H1 (cell line): ENCODE measurements at regions not wholly inside any gene's neighbourhood (a gene's known extent, or its start where the extent isn't known, plus 50 kb on each side); places are given as distances from the start of the nearest gene placed in this dataset.

ENCODE experiments used
- CTCF ChIA-PET: fragments of 300-600 bp; sonication (Branson Sonifier 250); formaldehyde crosslinking; loops from one replicate; lab custom pipeline; 2021; ENCODE audit not compliant: partially characterized antibody; lab: Charles Lee
- POLR2A ChIA-PET: fragments of 300-600 bp; sonication (Branson Sonifier 250); formaldehyde crosslinking; loops from one replicate; lab custom pipeline; 2021; ENCODE audit warnings: inconsistent platforms; ENCODE audit not compliant: partially characterized antibody; lab: Charles Lee
- DNase-seq, 2 experiments: peaks; one replicate each; pipeline versions ENCODE4 v3.0.0 to v3.0.0-alpha.2; 2010 to 2022; ENCODE audit warnings: low spot score in 2 of 2, low read depth in 1 of 2, mixed read lengths in 1 of 2
- FAIRE-seq: peaks from 2 replicates; lab custom pipeline; 2011; peaks lifted over from hg19 to GRCh38; lab: Jason Lieb, UNC
- H2AFZ ChIP-seq: 2 replicates; pipeline ENCODE4 v1.8.1; 2012; ENCODE audit warnings: low read length, inconsistent platforms
- H2AK5ac ChIP-seq: 2 replicates; pipeline ENCODE4 v1.6.1; 2013; ENCODE audit warnings: low read depth, low read length
- H2BK120ac ChIP-seq: replicated peaks from 2 replicates; pipeline ENCODE3; 2013; ENCODE audit warnings: low read depth, low read length, inconsistent platforms
- H2BK12ac ChIP-seq: 2 replicates; pipeline ENCODE4 v1.6.1; 2013; ENCODE audit warnings: low read depth, low read length
- H2BK15ac ChIP-seq: 2 replicates; pipeline ENCODE4 v1.6.1; 2013; ENCODE audit warnings: low read length
- H2BK20ac ChIP-seq: 2 replicates; pipeline ENCODE4 v1.6.1; 2013; ENCODE audit warnings: low read length
- H2BK5ac ChIP-seq: 2 replicates; pipeline ENCODE4 v1.6.1; 2013; ENCODE audit warnings: low read depth, low read length
- H3K14ac ChIP-seq: 2 replicates; pipeline ENCODE4 v1.6.1; 2013; ENCODE audit warnings: inconsistent platforms; ENCODE audit not compliant: insufficient read length
- H3K18ac ChIP-seq: 2 replicates; pipeline ENCODE4 v1.6.1; 2013; ENCODE audit warnings: low read length; ENCODE audit errors: extremely low read depth
- H3K23ac ChIP-seq: 2 replicates; pipeline ENCODE4 v1.6.1; 2013; ENCODE audit warnings: inconsistent platforms; ENCODE audit not compliant: insufficient read length
- H3K23me2 ChIP-seq: 2 replicates; pipeline ENCODE4 v1.6.1; 2013; ENCODE audit warnings: low read depth, low read length
- H3K27ac ChIP-seq: 2 replicates; pipeline ENCODE4 v1.6.1; 2011; ENCODE audit warnings: low read depth, low read length, inconsistent platforms
- H3K27me3 ChIP-seq, 4 experiments: replicated peaks in 1 of 4; 1 replicate in 1 of 4; 2 replicates in 3 of 4; pipeline versions ENCODE4 v1.6.1 to v1.8.1; 2011 to 2013; ENCODE audit warnings: low read length in 3 of 4, mild to moderate bottlenecking in 3 of 4, inconsistent platforms in 2 of 4, mixed read lengths in 2 of 4, moderate library complexity in 1 of 4; ENCODE audit not compliant: control insufficient read depth in 3 of 4, insufficient read depth in 3 of 4; ENCODE audit errors: extremely low read depth in 1 of 4
- H3K36me3 ChIP-seq, 4 experiments: 2 replicates each; pipeline versions ENCODE4 v1.6.1 to v1.8.1; 2011 to 2013; ENCODE audit warnings: mild to moderate bottlenecking in 4 of 4, low read length in 3 of 4, moderate library complexity in 2 of 4, control low read depth in 1 of 4, inconsistent platforms in 1 of 4; ENCODE audit not compliant: insufficient read depth in 4 of 4, control insufficient read depth in 2 of 4
- H3K4ac ChIP-seq: replicated peaks from 2 replicates; pipeline ENCODE3; 2013; ENCODE audit warnings: low read length, low read depth, mixed read lengths, inconsistent platforms; ENCODE audit not compliant: insufficient read length
- H3K4me1 ChIP-seq, 4 experiments: replicated peaks in 1 of 4; 1 replicate in 1 of 4; 2 replicates in 3 of 4; pipeline versions ENCODE4 v1.6.1 to v1.8.1; 2011 to 2013; ENCODE audit warnings: low read length in 3 of 4, inconsistent platforms in 2 of 4, mixed read lengths in 1 of 4; ENCODE audit not compliant: insufficient read depth in 4 of 4, control insufficient read depth in 3 of 4
- H3K4me2 ChIP-seq, 2 experiments: 2 replicates each; pipeline versions ENCODE4 v1.6.1 to v1.8.1; 2011 to 2013; ENCODE audit warnings: low read depth in 2 of 2, low read length in 2 of 2, control low read depth in 1 of 2, inconsistent platforms in 1 of 2, mild to moderate bottlenecking in 1 of 2; ENCODE audit not compliant: insufficient read depth in 1 of 2
- H3K4me3 ChIP-seq, 4 experiments: fragments of 200-600, 300-600 bp in 1 of 4; sonication (generic), shearing (Covaris generic), sonication (Bioruptor Twin) in 1 of 4; 2 replicates each; pipeline versions ENCODE4 v1.5.1 to v1.8.1; 2011 to 2016; ENCODE audit warnings: low read length in 4 of 4, low read depth in 3 of 4, control low read depth in 2 of 4, inconsistent platforms in 2 of 4, mild to moderate bottlenecking in 2 of 4, mixed read lengths in 1 of 4, moderate library complexity in 1 of 4; ENCODE audit not compliant: insufficient read depth in 2 of 4; ENCODE audit errors: extremely low read depth in 1 of 4
- H3K56ac ChIP-seq: replicated peaks from 2 replicates; pipeline ENCODE3; 2013; ENCODE audit warnings: low read depth, mild to moderate bottlenecking, mixed read lengths, low read length, inconsistent platforms; ENCODE audit not compliant: insufficient read length
- H3K79me1 ChIP-seq: 2 replicates; pipeline ENCODE4 v1.6.1; 2013; ENCODE audit warnings: low read depth, low read length, control low read depth
- H3K79me2 ChIP-seq, 2 experiments: 2 replicates each; pipeline versions ENCODE4 v1.6.1 to v1.8.1; 2012 to 2013; ENCODE audit warnings: low read length in 2 of 2, mild to moderate bottlenecking in 2 of 2, inconsistent platforms in 1 of 2; ENCODE audit not compliant: insufficient read depth in 2 of 2, control insufficient read depth in 1 of 2
- H3K9ac ChIP-seq, 4 experiments: replicated peaks in 1 of 4; 1 replicate in 1 of 4; 2 replicates in 3 of 4; pipeline versions ENCODE4 v1.6.1 to v1.8.1; 2011 to 2013; ENCODE audit warnings: low read depth in 3 of 4, low read length in 3 of 4, control low read depth in 2 of 4, mild to moderate bottlenecking in 2 of 4, moderate library complexity in 2 of 4, inconsistent platforms in 1 of 4; ENCODE audit errors: extremely low read depth in 1 of 4
- H3K9me3 ChIP-seq, 2 experiments: 2 replicates each; pipeline versions ENCODE4 v1.6.1 to v1.8.1; 2012 to 2013; ENCODE audit warnings: mild to moderate bottlenecking in 2 of 2, moderate library complexity in 2 of 2, control low read depth in 1 of 2, inconsistent platforms in 1 of 2, low read depth in 1 of 2, low read length in 1 of 2, mixed read lengths in 1 of 2; ENCODE audit not compliant: insufficient read depth in 2 of 2
- H4K20me1 ChIP-seq, 2 experiments: replicated peaks in 1 of 2; 2 replicates each; pipeline versions ENCODE3 to v1.8.1; 2011 to 2013; ENCODE audit warnings: inconsistent platforms in 2 of 2, low read length in 2 of 2, mild to moderate bottlenecking in 1 of 2; ENCODE audit not compliant: insufficient read depth in 2 of 2, control insufficient read depth in 1 of 2
- H4K5ac ChIP-seq: 2 replicates; pipeline ENCODE4 v1.6.1; 2013; ENCODE audit warnings: low read length, low read depth, mixed read lengths, inconsistent platforms; ENCODE audit not compliant: insufficient read length
- H4K8ac ChIP-seq: 2 replicates; pipeline ENCODE4 v1.8.0; 2013; ENCODE audit warnings: mild to moderate bottlenecking, moderate library complexity, low read length, inconsistent platforms; ENCODE audit not compliant: insufficient read depth; ENCODE audit errors: extremely low read depth
- H4K91ac ChIP-seq: replicated peaks from 2 replicates; pipeline ENCODE3; 2013; ENCODE audit warnings: low read length, mixed read lengths, inconsistent platforms; ENCODE audit not compliant: insufficient read length
- BRCA1 ChIP-seq: IDR thresholded peaks from 2 replicates; pipeline ENCODE4 v1.6.1; 2012; ENCODE audit warnings: low read depth, low read length, improper control_type of control experiment
- CBX5 ChIP-seq: fragments of 300-800, 300-1000 bp; sonication (generic); IDR thresholded peaks from 2 replicates; pipeline ENCODE4 v1.7.1; 2016; ENCODE audit warnings: antibody characterized with exemption, low read length, low read depth
- EP300 ChIP-seq, 2 experiments: IDR thresholded peaks; 1 replicate in 1 of 2; 2 replicates in 1 of 2; pipeline ENCODE4 v1.6.1; 2011 to 2012; ENCODE audit warnings: low read depth in 2 of 2, low read length in 2 of 2, mild to moderate bottlenecking in 2 of 2, borderline replicate concordance in 1 of 2, inconsistent platforms in 1 of 2, moderate library complexity in 1 of 2
- GABPA ChIP-seq: IDR thresholded peaks from 2 replicates; pipeline ENCODE4 v1.6.1; 2011; ENCODE audit warnings: mild to moderate bottlenecking, low read length, moderate library complexity, borderline replicate concordance; ENCODE audit not compliant: insufficient read depth
- GTF2F1 ChIP-seq: IDR thresholded peaks from 2 replicates; pipeline ENCODE4 v1.6.1; 2012; ENCODE audit warnings: low read depth, low read length, improper control_type of control experiment, borderline replicate concordance
- HDAC6 ChIP-seq: IDR thresholded peaks from one replicate; pipeline ENCODE4 v1.7.1; 2012; ENCODE audit warnings: low read depth, mild to moderate bottlenecking, inconsistent platforms, low read length, moderate library complexity
- SIN3A ChIP-seq, 2 experiments: IDR thresholded peaks in 1 of 2; conservative IDR thresholded peaks in 1 of 2; 2 replicates each; pipeline ENCODE4 v1.6.1; 2011 to 2012; ENCODE audit warnings: low read length in 2 of 2, improper control_type of control experiment in 1 of 2, low read depth in 1 of 2, mild to moderate bottlenecking in 1 of 2
- TEAD4 ChIP-seq: IDR thresholded peaks from 2 replicates; pipeline ENCODE4 v1.6.1; 2012; ENCODE audit warnings: low read depth, low read length, inconsistent platforms, mixed read lengths
- ZNF274 ChIP-seq: IDR thresholded peaks from 2 replicates; pipeline ENCODE4 v1.7.0; 2012; ENCODE audit warnings: low read length, borderline replicate concordance; ENCODE audit errors: extremely low read depth
- WGBS, 2 experiments: shearing (Covaris generic) in 1 of 2; methylation state at CpG; one replicate each; pipeline versions ENCODE4 v1.1.6 to v1.1.7; 2013 to 2015; ENCODE audit warnings: low lambda C conversion rate in 2 of 2, mixed read lengths in 2 of 2, inconsistent platforms in 1 of 2, low coverage in 1 of 2, missing lambda C conversion rate in 1 of 2; ENCODE audit not compliant: insufficient replicate concordance in 2 of 2, insufficient coverage in 1 of 2, insufficient read length in 1 of 2; ENCODE audit errors: extremely low coverage in 1 of 2, missing lambda C conversion rate in 1 of 2; 5-methylcytosine and 5-hydroxymethylcytosine counted together
- TF ChIP-seq, protein P1 (sequence below), 3 experiments: IDR thresholded peaks; 1 replicate in 2 of 3; 2 replicates in 1 of 3; pipeline versions ENCODE4 v1.5.1 to v1.6.1; 2011; ENCODE audit warnings: low read length in 3 of 3, mild to moderate bottlenecking in 3 of 3, inconsistent platforms in 2 of 3, low read depth in 1 of 3, moderate library complexity in 1 of 3; ENCODE audit not compliant: insufficient read depth in 1 of 3; ENCODE audit errors: control extremely low read depth in 1 of 3
- TF ChIP-seq, protein P2 (sequence below): IDR thresholded peaks from 2 replicates; pipeline ENCODE4 v1.6.1; 2011; ENCODE audit warnings: low read length, improper control_type of control experiment

DNA sequence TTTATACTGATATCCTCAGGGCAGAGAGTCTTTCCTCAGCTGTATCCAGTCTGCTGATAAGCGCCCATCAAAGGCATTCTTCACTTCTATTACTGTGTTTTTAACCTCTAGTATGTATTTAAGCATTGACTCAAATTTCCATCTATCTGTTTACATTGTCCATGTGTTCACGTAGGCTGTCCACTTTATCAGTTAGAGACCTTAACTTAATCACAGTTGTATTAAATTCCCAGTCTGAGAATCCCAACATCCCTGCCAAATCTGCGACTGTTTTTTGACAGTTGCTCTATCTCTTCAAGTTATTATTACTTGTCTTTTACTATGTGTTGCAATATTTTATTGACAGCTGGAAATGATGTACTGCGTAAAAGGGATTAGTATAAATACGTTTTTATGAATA is 1613.7 kb upstream of the MIR17HG start:
- POLR2A ChIA-PET = no interaction called here
- Histone ChIP-seq H2BK12ac (no peak overlapping the region), H3K18ac (no peak overlapping the region), H3K4me3 (no peak overlapping the region), H3K4me2 (no peak overlapping the region), H2BK5ac (no peak overlapping the region), H3K9me3 (no peaks in the 10 kb centered on the region), H3K27me3 (no peaks in the 10 kb centered on the region), H4K5ac (no peak overlapping the region), H3K23ac (no peak overlapping the region), H3K79me1 (no peaks in the 10 kb centered on the region), H3K27ac (no peak overlapping the region), H3K4ac (no peak overlapping the region), H2AK5ac (no peak overlapping the region), H4K20me1 (no peaks in the 10 kb centered on the region), H2BK20ac (no peak overlapping the region), H2BK15ac (no peak overlapping the region), H3K14ac (no peak overlapping the region), H3K4me1 (no peaks in the 10 kb centered on the region), H4K8ac (no peak overlapping the region), H3K79me2 (no peaks in the 10 kb centered on the region), H3K9ac (no peak overlapping the region), H2AFZ (no peak overlapping the region), H2BK120ac (no peak overlapping the region), H3K36me3 (no peaks in the 10 kb centered on the region), H4K91ac (no peak overlapping the region), H3K23me2 (no peaks in the 10 kb centered on the region), H3K56ac (no peak overlapping the region)
- TF ChIP-seq ZNF274 (no peak), HDAC6 (no peak), GTF2F1 (no peak), EP300 (IDR thresholded peaks at IDR 0.05; ENCODE audit: borderline replicate concordance in 1 of 2, low read depth in 2 of 2, low read length in 2 of 2) (no peak), CBX5 (no peak), GABPA (no peak), TEAD4 (no peak), SIN3A (conservative IDR thresholded peaks at IDR 0.05 in 1 of 2, IDR thresholded peaks at IDR 0.05 in 1 of 2; ENCODE audit: low read depth in 1 of 2, low read length in 2 of 2) (no peak), BRCA1 (no peak)
- TF ChIP-seq, protein P1, sequence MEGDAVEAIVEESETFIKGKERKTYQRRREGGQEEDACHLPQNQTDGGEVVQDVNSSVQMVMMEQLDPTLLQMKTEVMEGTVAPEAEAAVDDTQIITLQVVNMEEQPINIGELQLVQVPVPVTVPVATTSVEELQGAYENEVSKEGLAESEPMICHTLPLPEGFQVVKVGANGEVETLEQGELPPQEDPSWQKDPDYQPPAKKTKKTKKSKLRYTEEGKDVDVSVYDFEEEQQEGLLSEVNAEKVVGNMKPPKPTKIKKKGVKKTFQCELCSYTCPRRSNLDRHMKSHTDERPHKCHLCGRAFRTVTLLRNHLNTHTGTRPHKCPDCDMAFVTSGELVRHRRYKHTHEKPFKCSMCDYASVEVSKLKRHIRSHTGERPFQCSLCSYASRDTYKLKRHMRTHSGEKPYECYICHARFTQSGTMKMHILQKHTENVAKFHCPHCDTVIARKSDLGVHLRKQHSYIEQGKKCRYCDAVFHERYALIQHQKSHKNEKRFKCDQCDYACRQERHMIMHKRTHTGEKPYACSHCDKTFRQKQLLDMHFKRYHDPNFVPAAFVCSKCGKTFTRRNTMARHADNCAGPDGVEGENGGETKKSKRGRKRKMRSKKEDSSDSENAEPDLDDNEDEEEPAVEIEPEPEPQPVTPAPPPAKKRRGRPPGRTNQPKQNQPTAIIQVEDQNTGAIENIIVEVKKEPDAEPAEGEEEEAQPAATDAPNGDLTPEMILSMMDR (IDR thresholded peaks at IDR 0.05; ENCODE audit: control extremely low read depth in 1 of 3, insufficient read depth in 1 of 3, low read depth in 1 of 3, low read length in 3 of 3) = no peak
- TF ChIP-seq, protein P2, sequence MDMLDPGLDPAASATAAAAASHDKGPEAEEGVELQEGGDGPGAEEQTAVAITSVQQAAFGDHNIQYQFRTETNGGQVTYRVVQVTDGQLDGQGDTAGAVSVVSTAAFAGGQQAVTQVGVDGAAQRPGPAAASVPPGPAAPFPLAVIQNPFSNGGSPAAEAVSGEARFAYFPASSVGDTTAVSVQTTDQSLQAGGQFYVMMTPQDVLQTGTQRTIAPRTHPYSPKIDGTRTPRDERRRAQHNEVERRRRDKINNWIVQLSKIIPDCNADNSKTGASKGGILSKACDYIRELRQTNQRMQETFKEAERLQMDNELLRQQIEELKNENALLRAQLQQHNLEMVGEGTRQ = no peak
- CTCF ChIA-PET = no interaction called here
- no peak for DNase-seq
- FAIRE-seq = no peak
- WGBS, 2 experiments = 96% methylated on average over 5 of the region's 5 CpGs; no CpG with 5 or more reads in 1 of the 2 experiments
